Astrocyte of the hippocampus (primary cell): ENCODE measurements at regions not wholly inside any gene's neighbourhood (a gene's known extent, or its start where the extent isn't known, plus 50 kb on each side); places are given as distances from the start of the nearest gene placed in this dataset.
A peak's percentile ranks its signal among the peaks of the same experiment; 100 is the strongest.
"Not testable (repeated sequence)": the region's sequence is repeated elsewhere in the genome, so short reads cannot be mapped to it uniquely, and the experiment has no call there.

Experiments
- DNase-seq: peaks from one replicate; pipeline ENCODE4 v3.0.0; 2011; ENCODE audit warnings: low read depth, low spot score

- no peak for DNase-seq
Measured at GRCh38 chr6:94902974-94903628, 674.2 kb upstream of the MANEA start.

- DNase-seq, result no peak
Measured at GRCh38 chr6:94899191-94899590, 678.1 kb upstream of the MANEA start.

GRCh38 chr6:94894300-94894699 lies 683.0 kb upstream of the MANEA start:
- DNase-seq, result no peak

- no peak for DNase-seq
Measured at GRCh38 chr6:94893327-94893726, 684.0 kb upstream of the MANEA start.

- not testable (repeated sequence) for DNase-seq
Measured at GRCh38 chr6:94873819-94874218, 703.5 kb upstream of the MANEA start.

- peak; percentile 4 for DNase-seq
Measured at GRCh38 chr6:94862112-94862511, 715.2 kb upstream of the MANEA start.

GRCh38 chr6:94859924-94860323 lies 717.4 kb upstream of the MANEA start:
- no peak for DNase-seq

GRCh38 chr6:94856999-94857398 lies 720.3 kb upstream of the MANEA start:
- not testable (repeated sequence) for DNase-seq

- DNase-seq, result not testable (repeated sequence)
Measured at GRCh38 chr6:94851329-94851728, 726.0 kb upstream of the MANEA start.

- no peak for DNase-seq
Measured at GRCh38 chr6:94845742-94846141, 731.6 kb upstream of the MANEA start.

GRCh38 chr6:94835264-94835663 lies 742.1 kb upstream of the MANEA start:
- DNase-seq, result no peak

- DNase-seq, result no peak
Measured at GRCh38 chr6:94813806-94814205, 763.5 kb upstream of the MANEA start.

- no peak for DNase-seq
Measured at GRCh38 chr6:94801344-94801743, 776.0 kb upstream of the MANEA start.

- no peak for DNase-seq
Measured at GRCh38 chr6:94785514-94785913, 791.8 kb upstream of the MANEA start.

- not testable (repeated sequence) for DNase-seq
Measured at GRCh38 chr6:94785081-94785480, 792.3 kb upstream of the MANEA start.

- no peak for DNase-seq
Measured at GRCh38 chr6:94769197-94769596, 808.1 kb upstream of the MANEA start.

- peak; percentile 0 for DNase-seq
Measured at GRCh38 chr6:94751641-94752329, 825.5 kb upstream of the MANEA start.

- DNase-seq, result no peak
Measured at GRCh38 chr6:94736236-94736635, 841.1 kb upstream of the MANEA start.

- DNase-seq, result no peak
Measured at GRCh38 chr6:94735270-94735669, 842.1 kb upstream of the MANEA start.

- DNase-seq, result no peak
Measured at GRCh38 chr6:94734751-94735150, 842.6 kb upstream of the MANEA start.

- DNase-seq, result no peak
Measured at GRCh38 chr6:94733066-94733465, 844.3 kb upstream of the MANEA start.

GRCh38 chr6:94727710-94728109 lies 849.6 kb upstream of the MANEA start:
- DNase-seq, result no peak

GRCh38 chr6:94721459-94721858 lies 855.9 kb upstream of the MANEA start:
- DNase-seq, result no peak
